Ishikawa (cell line): ENCODE measurements at regions not wholly inside any gene's neighbourhood (a gene's known extent, or its start where the extent isn't known, plus 50 kb on each side); places are given as distances from the start of the nearest gene placed in this dataset.

ENCODE experiments used
- CEBPB ChIP-seq: IDR thresholded peaks from 2 replicates; pipeline ENCODE4 v1.6.1; 2012
- CREB1 ChIP-seq: IDR thresholded peaks from 2 replicates; pipeline ENCODE4 v1.6.1; 2012; ENCODE audit warnings: low read depth
- EGR1 ChIP-seq: IDR thresholded peaks from 2 replicates; pipeline ENCODE4 v1.6.1; 2012
- EP300 ChIP-seq: IDR thresholded peaks from 2 replicates; pipeline ENCODE4 v1.6.1; 2012; ENCODE audit warnings: borderline replicate concordance
- FOXM1 ChIP-seq: IDR thresholded peaks from 2 replicates; pipeline ENCODE4 v1.6.1; 2012; ENCODE audit warnings: low read depth, borderline replicate concordance
- MAX ChIP-seq: IDR thresholded peaks from 2 replicates; pipeline ENCODE4 v1.6.1; 2012
- NFIC ChIP-seq: IDR thresholded peaks from 2 replicates; pipeline ENCODE4 v1.6.1; 2012
- RAD21 ChIP-seq: IDR thresholded peaks from 2 replicates; pipeline ENCODE4 v1.6.1; 2012; ENCODE audit warnings: low read depth
- TAF1 ChIP-seq: IDR thresholded peaks from 2 replicates; pipeline ENCODE4 v1.6.1; 2012; ENCODE audit warnings: low read depth, mild to moderate bottlenecking
- TCF12 ChIP-seq: IDR thresholded peaks from 2 replicates; pipeline ENCODE4 v1.6.1; 2012; ENCODE audit warnings: low read depth
- YY1 ChIP-seq: IDR thresholded peaks from 2 replicates; pipeline ENCODE4 v1.6.1; 2012; ENCODE audit warnings: low read depth
- ZBTB7A ChIP-seq: IDR thresholded peaks from 2 replicates; pipeline ENCODE4 v1.6.1; 2012; ENCODE audit warnings: low read depth
- TF ChIP-seq, protein P1 (sequence below): IDR thresholded peaks from 2 replicates; pipeline ENCODE4 v1.6.1; 2012
- TF ChIP-seq, protein P2 (sequence below): IDR thresholded peaks from 2 replicates; pipeline ENCODE4 v1.6.1; 2012; ENCODE audit warnings: low read depth, mild to moderate bottlenecking

- TF ChIP-seq EP300: no peak
- TF ChIP-seq EGR1: no peak
- TF ChIP-seq, protein P1, sequence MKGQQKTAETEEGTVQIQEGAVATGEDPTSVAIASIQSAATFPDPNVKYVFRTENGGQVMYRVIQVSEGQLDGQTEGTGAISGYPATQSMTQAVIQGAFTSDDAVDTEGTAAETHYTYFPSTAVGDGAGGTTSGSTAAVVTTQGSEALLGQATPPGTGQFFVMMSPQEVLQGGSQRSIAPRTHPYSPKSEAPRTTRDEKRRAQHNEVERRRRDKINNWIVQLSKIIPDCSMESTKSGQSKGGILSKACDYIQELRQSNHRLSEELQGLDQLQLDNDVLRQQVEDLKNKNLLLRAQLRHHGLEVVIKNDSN: no peak
- TF ChIP-seq MAX: no peak
- no peak for TF ChIP-seq ZBTB7A
- TF ChIP-seq TCF12: no peak
- no peak for TF ChIP-seq TAF1
- no peak for TF ChIP-seq RAD21
- TF ChIP-seq CREB1: no peak
- TF ChIP-seq, protein P2, sequence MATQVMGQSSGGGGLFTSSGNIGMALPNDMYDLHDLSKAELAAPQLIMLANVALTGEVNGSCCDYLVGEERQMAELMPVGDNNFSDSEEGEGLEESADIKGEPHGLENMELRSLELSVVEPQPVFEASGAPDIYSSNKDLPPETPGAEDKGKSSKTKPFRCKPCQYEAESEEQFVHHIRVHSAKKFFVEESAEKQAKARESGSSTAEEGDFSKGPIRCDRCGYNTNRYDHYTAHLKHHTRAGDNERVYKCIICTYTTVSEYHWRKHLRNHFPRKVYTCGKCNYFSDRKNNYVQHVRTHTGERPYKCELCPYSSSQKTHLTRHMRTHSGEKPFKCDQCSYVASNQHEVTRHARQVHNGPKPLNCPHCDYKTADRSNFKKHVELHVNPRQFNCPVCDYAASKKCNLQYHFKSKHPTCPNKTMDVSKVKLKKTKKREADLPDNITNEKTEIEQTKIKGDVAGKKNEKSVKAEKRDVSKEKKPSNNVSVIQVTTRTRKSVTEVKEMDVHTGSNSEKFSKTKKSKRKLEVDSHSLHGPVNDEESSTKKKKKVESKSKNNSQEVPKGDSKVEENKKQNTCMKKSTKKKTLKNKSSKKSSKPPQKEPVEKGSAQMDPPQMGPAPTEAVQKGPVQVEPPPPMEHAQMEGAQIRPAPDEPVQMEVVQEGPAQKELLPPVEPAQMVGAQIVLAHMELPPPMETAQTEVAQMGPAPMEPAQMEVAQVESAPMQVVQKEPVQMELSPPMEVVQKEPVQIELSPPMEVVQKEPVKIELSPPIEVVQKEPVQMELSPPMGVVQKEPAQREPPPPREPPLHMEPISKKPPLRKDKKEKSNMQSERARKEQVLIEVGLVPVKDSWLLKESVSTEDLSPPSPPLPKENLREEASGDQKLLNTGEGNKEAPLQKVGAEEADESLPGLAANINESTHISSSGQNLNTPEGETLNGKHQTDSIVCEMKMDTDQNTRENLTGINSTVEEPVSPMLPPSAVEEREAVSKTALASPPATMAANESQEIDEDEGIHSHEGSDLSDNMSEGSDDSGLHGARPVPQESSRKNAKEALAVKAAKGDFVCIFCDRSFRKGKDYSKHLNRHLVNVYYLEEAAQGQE: no peak
- no peak for TF ChIP-seq CEBPB
- TF ChIP-seq NFIC: no peak
- no peak for TF ChIP-seq FOXM1
- TF ChIP-seq YY1: no peak
Observed at GRCh38 chr5:57085306-57086081, 88.4 kb upstream of the GPBP1 start.
